Heart left ventricle (tissue), 13 donors: ENCODE measurements at regions not wholly inside any gene's neighbourhood (a gene's known extent, or its start where the extent isn't known, plus 50 kb on each side); places are given as distances from the start of the nearest gene placed in this dataset.

Experiments used
- CTCF ChIP-seq, 12 donors: fragments of 200-600 bp; sonication (generic) in 4 of 12; IDR thresholded peaks; one replicate each; pipeline versions ENCODE4 v1.5.0 to v1.8.0; 2018 to 2022; ENCODE audit warnings: antibody characterized with exemption in 12 of 12, mild to moderate bottlenecking in 5 of 12
- POLR2A ChIP-seq, 2 donors: fragments of 450-650 bp; IDR thresholded peaks; one replicate each; pipeline ENCODE4 v1.6.1; 2017; ENCODE audit warnings: antibody characterized with exemption in 2 of 2, mild to moderate bottlenecking in 2 of 2, moderate library complexity in 2 of 2
- donor health status: ischemic (EF 13 %, LVEDD 7.1; RV severe dilation, severe dysfunction).
- donor health status: DM: no; HTN: yes; CAD: no.
- donor health status: DM: no; HTN: no; CAD: no.
- donor health status: ischemic (EF 25% LVEDD 6.9; RV normal size, moderate dysfunction).
- donor health status: ischemic (EF 25% LVEDD 5.7; RV mildly dilated, moderate dysfunction).
- donor health status: ischemic (EF 35%, LVEDD 5.7; RV mildly dilated, moderate dysfunction).
- donor health status: nonischemic (EF 11% LVEDD 7.7; RV severe dilation, severe dysfunction).
- donor health status: DM: yes; HTN: yes; CAD: no.
- donor health status: PGD.
- donor health status: ischemic (EF 29% LVEDD 5.4; RV normal size, mild dysfunction).
- donor health status: nonischemic (EF 23%, LVEDD 6.1; RV moderate dilation, normal function).

DNA sequence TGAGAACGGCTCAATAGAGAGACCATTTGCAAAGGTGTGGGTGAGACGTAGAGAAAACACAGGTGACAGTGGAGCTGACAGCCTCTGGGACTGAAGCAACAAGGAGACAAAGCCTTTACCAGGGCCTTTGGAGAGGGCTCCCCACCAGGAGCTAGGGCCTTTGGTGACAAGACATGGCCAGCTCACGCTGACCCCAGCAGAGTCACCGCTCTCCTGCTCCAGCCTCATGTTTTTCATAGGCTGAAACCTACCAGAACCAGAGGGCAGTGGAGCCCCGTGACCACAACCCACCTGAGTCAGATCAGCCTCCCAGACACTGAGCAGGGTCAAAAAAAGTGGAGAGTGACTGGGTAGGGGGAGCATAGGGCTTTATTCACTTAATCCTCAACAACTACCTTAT lies 214.7 kb downstream of the SHQ1 start:
- no peak for TF ChIP-seq CTCF (IDR thresholded peaks at IDR 0.05)
- TF ChIP-seq POLR2A (IDR thresholded peaks at IDR 0.05): no peak
